HG02642 (cell line): ENCODE measurements at regions not wholly inside any gene's neighbourhood (a gene's known extent, or its start where the extent isn't known, plus 50 kb on each side); places are given as distances from the start of the nearest gene placed in this dataset.
"Not testable (repeated sequence)": the region's sequence is repeated elsewhere in the genome, so short reads cannot be mapped to it uniquely, and the experiment has no call there.

ENCODE experiments used
- ATAC-seq: cut with Tn5 transposase; IDR thresholded peaks from one replicate; pipeline ENCODE4 v1.9.1; 2021; ENCODE audit warnings: mild to moderate bottlenecking; ENCODE audit not compliant: unreplicated experiment, poor library complexity

DNA sequence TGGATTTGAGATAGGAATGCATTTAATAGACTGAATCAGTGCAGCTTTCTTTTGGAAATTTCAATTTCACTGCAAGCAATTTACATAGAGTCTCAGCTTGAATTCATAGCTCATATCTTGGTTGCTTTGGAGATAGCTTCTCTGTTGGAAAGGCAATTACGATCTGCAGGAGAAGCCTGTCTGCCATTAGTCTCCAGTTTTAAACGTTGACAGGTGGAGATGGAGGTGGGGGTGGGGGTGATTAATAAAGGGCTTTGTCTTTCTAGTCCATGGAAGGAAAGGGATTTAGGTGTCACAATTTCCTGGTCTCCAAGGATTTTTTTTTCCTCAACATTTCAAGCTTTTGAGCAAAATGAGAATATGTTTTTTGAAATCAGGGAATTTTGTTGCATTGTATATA lies 184.7 kb downstream of the CARTPT start:
- ATAC-seq = no peak

GRCh38 chr5:71904852-71905251 lies 185.8 kb downstream of the CARTPT start:
- ATAC-seq = no peak

DNA sequence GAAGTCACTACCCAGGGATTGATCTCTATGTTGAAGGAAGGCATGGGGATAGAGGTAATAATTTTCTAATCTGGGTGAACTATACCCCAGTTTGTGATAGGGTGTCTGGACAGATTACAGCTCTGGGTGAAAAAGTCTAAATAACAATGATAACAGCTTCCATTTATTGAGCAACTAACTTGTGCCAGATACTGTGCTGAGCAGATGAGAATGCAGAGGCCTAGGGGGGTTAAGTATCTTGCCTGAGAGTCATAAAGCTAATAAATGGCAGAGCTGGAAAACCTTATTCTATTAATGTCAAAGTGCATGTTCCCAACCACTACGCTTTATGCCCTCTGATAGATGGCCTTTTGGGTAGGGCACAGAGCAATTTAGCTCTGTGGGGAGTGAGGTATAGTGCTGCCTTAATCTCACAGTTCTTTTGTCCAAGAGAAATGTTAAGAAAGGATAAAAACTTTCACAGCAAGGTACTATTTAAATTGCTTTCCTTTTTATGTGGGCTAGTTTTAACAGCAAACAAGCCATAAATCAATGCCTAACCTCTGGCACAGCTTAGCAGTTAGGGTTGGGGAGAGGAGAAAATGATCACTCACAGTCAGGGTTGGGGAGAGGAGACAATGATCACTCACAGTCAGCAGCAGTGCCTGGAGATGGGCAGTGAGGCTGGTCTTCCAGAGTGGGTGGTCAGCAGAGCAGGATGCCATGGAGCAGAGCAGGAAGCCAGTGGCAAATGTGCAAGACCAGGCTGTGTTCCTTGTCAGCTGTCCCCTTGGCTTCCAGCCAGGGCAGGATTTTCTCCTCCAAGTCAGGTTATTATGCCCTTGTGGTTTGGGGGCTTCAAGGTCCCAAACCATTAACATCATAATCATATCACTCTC lies 187.0 kb downstream of the CARTPT start:
- ATAC-seq = no peak

GRCh38 chr5:71907001-71907588 lies 188.0 kb downstream of the CARTPT start:
- no peak for ATAC-seq

GRCh38 chr5:71907608-71908145 lies 188.6 kb downstream of the CARTPT start:
- no peak for ATAC-seq

GRCh38 chr5:71910741-71911140 lies 191.7 kb downstream of the CARTPT start:
- no peak for ATAC-seq

DNA sequence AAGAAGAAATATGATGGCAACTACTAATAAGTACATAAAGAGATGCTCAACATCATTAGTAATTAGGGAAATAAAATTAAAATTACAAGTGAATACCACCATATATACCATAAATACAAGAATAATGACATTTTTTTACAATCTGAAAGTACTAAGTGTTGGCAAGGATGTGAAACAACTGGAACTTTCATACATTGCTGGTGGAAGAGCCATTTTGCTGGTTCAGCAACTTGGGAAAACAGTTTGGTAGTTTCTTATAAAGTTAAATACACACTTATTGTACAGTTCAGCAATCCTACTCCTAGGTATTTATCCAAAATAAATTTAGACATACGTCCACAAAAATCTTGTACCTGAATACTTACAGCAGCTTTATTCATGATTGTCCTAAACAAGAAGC lies 192.9 kb downstream of the CARTPT start:
- no peak for ATAC-seq

GRCh38 chr5:71914281-71914680 lies 193.0 kb upstream of the MAP1B start:
- ATAC-seq = no peak

DNA sequence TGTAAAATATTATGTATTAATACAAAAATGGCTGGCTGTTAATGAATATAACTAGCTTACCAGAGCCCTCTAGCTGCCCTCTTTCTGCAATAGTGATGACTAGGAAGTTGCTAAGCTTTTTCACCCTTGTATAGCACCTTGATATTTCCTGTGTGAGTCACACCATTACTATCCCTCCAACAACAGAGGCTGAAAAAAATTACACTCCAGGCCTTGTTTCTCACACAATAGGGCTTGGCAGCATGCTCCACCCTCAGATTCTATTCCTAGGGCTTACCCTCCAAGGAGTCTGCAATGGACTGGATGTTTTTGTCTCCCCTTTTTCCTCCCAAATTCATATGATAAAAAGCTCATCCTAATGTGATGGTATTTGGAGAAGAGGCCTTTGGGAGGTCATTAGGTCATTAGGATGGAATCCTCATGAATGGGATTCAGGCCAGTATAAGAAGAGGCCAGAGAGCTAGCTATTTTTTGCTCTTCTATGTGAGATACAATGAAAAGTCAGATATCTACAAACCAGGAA lies 184.6 kb upstream of the MAP1B start:
- no peak for ATAC-seq

DNA sequence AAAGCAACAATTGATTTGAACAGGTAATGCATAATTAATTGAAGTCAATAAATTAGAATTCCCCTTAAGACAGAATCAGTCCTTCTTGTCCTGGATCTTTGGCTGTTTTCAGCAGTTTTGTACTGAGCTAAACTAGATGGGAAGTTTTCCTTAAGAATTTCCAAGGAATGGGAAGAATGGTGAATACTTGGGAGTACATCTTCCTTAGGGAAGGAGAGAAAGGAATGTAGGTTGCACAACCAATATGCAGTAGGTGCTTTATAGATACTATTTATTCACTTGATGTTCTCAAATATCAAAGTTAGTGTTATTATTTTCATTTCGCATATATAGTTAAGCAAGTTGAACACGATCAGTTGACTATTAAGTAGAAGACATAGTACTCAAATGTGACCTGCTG lies 183.5 kb upstream of the MAP1B start:
- ATAC-seq = no peak

GRCh38 chr5:71924325-71924724 lies 182.9 kb upstream of the MAP1B start:
- no peak for ATAC-seq

- ATAC-seq = no peak
Observed at GRCh38 chr5:71924980-71925379, 182.3 kb upstream of the MAP1B start.

- ATAC-seq = no peak
Observed at GRCh38 chr5:71925608-71926091, 181.6 kb upstream of the MAP1B start.

GRCh38 chr5:71929003-71929402 lies 178.3 kb upstream of the MAP1B start:
- no peak for ATAC-seq

- ATAC-seq = not testable (repeated sequence)
Observed at GRCh38 chr5:71930554-71930953, 176.7 kb upstream of the MAP1B start.

DNA sequence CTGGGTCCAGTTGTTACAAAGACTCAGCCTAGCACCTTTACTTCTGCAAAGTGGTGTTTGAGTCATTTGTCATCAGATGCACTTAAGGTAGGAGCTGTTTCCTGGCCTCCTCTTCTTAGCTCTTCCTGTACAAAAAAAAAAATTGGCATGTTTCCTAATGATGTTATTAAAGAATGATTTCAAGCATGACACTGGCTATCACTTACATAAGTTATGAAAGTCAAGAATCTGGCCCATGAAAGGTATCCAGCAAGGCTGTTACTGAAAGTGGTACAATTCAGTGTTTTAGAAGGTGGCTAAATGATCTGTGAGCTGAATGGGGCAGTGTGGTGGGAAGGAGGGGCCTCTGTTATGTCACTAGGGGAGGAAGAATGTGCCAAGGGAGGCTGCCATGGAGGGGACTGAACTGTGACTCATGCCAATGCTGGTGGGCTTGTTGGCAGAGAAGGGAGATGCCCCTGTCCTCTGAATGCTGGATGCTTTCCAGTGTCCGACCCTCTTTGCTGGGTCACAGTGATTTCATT lies 175.1 kb upstream of the MAP1B start:
- no peak for ATAC-seq

GRCh38 chr5:71932655-71933338 lies 174.5 kb upstream of the MAP1B start:
- ATAC-seq = no peak

DNA sequence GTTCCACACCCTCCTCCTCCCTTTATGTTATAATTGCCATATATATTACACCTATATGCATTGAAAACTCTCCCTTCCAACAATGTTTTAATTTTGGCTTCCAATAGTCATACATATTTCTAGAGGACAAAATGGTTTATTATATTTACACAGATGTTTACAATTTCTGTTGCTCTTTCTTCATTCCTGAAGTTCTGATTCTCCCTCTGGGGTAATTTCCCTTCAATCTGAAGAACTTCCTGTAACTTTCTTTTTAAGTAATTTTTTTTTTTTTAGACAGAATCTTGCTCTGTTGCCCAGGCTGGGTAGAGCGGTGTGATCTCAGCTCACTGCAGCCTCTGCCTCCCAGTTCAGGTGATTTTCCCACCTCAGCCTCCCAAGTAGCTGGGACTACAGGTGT lies 173.0 kb upstream of the MAP1B start:
- no peak for ATAC-seq

- ATAC-seq = no peak
Observed at GRCh38 chr5:71937921-71938698, 169.2 kb upstream of the MAP1B start.

DNA sequence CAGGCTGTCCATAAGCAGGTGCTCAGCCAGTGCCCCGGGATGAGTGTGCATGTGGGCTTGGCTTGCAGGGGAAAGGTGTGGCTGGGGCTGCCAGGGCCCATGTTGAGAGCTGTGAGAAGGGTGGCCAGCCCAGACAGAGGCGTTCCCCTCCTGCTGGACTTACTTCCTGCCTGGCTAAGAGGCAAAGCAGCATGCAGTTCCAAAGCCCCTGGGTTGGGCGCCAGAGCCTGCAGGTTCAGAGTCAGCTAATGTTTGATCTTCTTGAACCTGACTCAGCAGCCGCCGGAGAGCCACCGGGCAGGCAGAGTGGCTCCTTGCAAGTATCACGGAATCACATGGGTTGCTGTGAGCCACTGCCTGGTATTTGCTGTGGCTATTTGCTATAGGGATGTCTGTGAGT lies 168.4 kb upstream of the MAP1B start:
- ATAC-seq = no peak
